ENCODE measurements at regions not wholly inside any gene's neighbourhood (a gene's known extent, or its start where the extent isn't known, plus 50 kb on each side); places are given as distances from the start of the nearest gene placed in this dataset.

Small RNA genes lying in the stretch of these regions (microRNA-seq; reads per million reads assigned to microRNA genes)
- gene MIR221 (651 reads per million, percentile 84 among the genes with 10 or more reads in this experiment), gene MIR222 (414 reads per million, percentile 82 among the genes with 10 or more reads in this experiment)
